GM19438 (cell line): ENCODE measurements at regions not wholly inside any gene's neighbourhood (a gene's known extent, or its start where the extent isn't known, plus 50 kb on each side); places are given as distances from the start of the nearest gene placed in this dataset.

Source experiments
- ATAC-seq: cut with Tn5 transposase; IDR thresholded peaks from one replicate; pipeline ENCODE4 v1.9.1; 2021; ENCODE audit warnings: low read depth; ENCODE audit not compliant: unreplicated experiment

- ATAC-seq = no peak
Observed at GRCh38 chr13:40180776-40181175, 485.7 kb downstream of the FOXO1 start.

- no peak for ATAC-seq
Observed at GRCh38 chr13:40181203-40181845, 485.1 kb downstream of the FOXO1 start.

GRCh38 chr13:40182591-40182990, 483.9 kb downstream of the FOXO1 start:
- no peak for ATAC-seq

- no peak for ATAC-seq
Observed at GRCh38 chr13:40185414-40185813, 481.0 kb downstream of the FOXO1 start.

GRCh38 chr13:40186041-40186440, 480.4 kb downstream of the FOXO1 start:
- ATAC-seq = no peak

- ATAC-seq = no peak
Observed at GRCh38 chr13:40186626-40187323, 479.7 kb downstream of the FOXO1 start.

GRCh38 chr13:40187324-40187795, 479.1 kb downstream of the FOXO1 start:
- ATAC-seq = no peak

GRCh38 chr13:40187841-40188591, 478.4 kb downstream of the FOXO1 start:
- ATAC-seq = no peak

GRCh38 chr13:40189426-40189825, 477.0 kb downstream of the FOXO1 start:
- ATAC-seq = no peak

GRCh38 chr13:40189898-40190630, 476.4 kb downstream of the FOXO1 start:
- ATAC-seq = no peak

GRCh38 chr13:40190641-40191100, 475.8 kb downstream of the FOXO1 start:
- ATAC-seq = peak; percentile 58

- no peak for ATAC-seq
Observed at GRCh38 chr13:40191186-40191980, 475.1 kb downstream of the FOXO1 start.

- ATAC-seq = no peak
Observed at GRCh38 chr13:40192452-40192851, 474.0 kb downstream of the FOXO1 start.

- no peak for ATAC-seq
Observed at GRCh38 chr13:40192858-40193257, 473.6 kb downstream of the FOXO1 start.

GRCh38 chr13:40193286-40194223, 472.9 kb downstream of the FOXO1 start:
- no peak for ATAC-seq

- ATAC-seq = no peak
Observed at GRCh38 chr13:40194224-40194806, 472.1 kb downstream of the FOXO1 start.

GRCh38 chr13:40197049-40197448, 469.4 kb downstream of the FOXO1 start:
- ATAC-seq = no peak

GRCh38 chr13:40197936-40198595, 468.4 kb downstream of the FOXO1 start:
- no peak for ATAC-seq
